NB4 (cell line): ENCODE measurements at regions not wholly inside any gene's neighbourhood (a gene's known extent, or its start where the extent isn't known, plus 50 kb on each side); places are given as distances from the start of the nearest gene placed in this dataset.

Experiments
- MYC ChIP-seq: IDR thresholded peaks from 2 replicates; pipeline ENCODE4 v1.6.1; 2011; ENCODE audit warnings: low read depth, low read length
- POLR2A ChIP-seq: IDR thresholded peaks from 2 replicates; pipeline ENCODE4 v1.6.1; 2011; ENCODE audit warnings: mild to moderate bottlenecking; ENCODE audit not compliant: insufficient read length; ENCODE audit errors: extremely low read depth
- TF ChIP-seq, protein P1 (sequence below): IDR thresholded peaks from one replicate; pipeline ENCODE4 v1.5.1; 2012; ENCODE audit warnings: low read depth, low read length

- TF ChIP-seq, protein P1, sequence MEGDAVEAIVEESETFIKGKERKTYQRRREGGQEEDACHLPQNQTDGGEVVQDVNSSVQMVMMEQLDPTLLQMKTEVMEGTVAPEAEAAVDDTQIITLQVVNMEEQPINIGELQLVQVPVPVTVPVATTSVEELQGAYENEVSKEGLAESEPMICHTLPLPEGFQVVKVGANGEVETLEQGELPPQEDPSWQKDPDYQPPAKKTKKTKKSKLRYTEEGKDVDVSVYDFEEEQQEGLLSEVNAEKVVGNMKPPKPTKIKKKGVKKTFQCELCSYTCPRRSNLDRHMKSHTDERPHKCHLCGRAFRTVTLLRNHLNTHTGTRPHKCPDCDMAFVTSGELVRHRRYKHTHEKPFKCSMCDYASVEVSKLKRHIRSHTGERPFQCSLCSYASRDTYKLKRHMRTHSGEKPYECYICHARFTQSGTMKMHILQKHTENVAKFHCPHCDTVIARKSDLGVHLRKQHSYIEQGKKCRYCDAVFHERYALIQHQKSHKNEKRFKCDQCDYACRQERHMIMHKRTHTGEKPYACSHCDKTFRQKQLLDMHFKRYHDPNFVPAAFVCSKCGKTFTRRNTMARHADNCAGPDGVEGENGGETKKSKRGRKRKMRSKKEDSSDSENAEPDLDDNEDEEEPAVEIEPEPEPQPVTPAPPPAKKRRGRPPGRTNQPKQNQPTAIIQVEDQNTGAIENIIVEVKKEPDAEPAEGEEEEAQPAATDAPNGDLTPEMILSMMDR: no peak
- TF ChIP-seq POLR2A (no peak), MYC (no peak)
Measured at GRCh38 chr3:81198756-81199155, 562.7 kb downstream of the GBE1 start.
